ENCODE measurements at regions not wholly inside any gene's neighbourhood (a gene's known extent, or its start where the extent isn't known, plus 50 kb on each side); places are given as distances from the start of the nearest gene placed in this dataset.

DNA sequence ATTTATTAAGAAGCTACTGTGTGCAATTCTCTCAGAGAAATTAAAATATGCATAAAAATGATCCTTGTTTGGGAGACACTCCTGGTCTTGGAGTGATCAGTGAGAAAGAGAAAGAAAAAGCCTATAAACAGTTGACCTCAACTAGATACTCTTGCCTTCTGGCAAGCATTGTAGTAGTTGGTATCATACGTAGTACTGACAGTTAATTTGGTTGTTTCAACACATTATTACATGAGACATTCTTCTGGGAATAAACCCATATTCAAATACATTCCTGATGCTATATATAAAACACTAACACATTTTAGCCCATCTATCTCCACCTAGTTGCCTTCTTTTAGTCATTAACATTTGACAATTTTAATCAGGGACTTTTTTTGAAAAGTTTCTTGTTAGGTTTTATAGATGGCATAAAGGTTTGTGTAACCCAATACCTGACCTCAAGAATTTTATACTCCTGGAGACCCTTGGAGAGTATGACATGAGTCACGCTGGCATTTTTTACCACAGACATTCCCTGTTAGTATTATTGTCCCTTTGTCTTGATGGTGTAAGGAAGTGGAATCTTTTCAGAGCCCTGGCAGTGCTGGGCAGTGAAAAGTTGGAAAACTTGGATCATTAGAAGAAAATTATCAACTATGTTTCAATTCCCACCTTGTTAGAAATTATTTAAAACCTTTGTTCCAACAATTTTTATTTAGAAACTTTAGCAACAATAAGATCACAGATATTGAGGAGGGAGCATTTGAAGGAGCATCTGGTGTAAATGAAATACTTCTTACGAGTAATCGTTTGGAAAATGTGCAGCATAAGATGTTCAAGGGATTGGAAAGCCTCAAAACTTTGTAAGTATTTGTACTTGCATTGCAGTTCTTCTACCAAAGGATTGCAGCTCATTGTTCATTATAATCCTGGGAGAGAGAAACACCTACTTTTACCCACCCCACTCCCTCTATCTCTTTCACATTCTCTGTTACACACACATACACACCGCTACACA is 167.1 kb upstream of the PACRGL start:
- Histone ChIP-seq H4K20me1 (ENCODE audit: low read depth, low read length) (no peaks in the 10 kb centered on the region), H2AFZ (ENCODE audit: low read depth, low read length, severe bottlenecking) (no peak overlapping the region), H3K27me3 (ENCODE audit: low read length) (no peaks in the 10 kb centered on the region), H3K36me3 (ENCODE audit: low read length) (no peaks in the 10 kb centered on the region), H3K9me3 (ENCODE audit: insufficient read depth, low read length) (no peaks in the 10 kb centered on the region), H3F3A (ENCODE audit: insufficient read depth) (no peaks in the 10 kb centered on the region), H3K4me2 (ENCODE audit: low read depth, low read length, poor library complexity, severe bottlenecking) (no peak overlapping the region), H3K9me2 (replicated peaks; ENCODE audit: insufficient read depth, low read length) (no peaks in the 10 kb centered on the region), H3K9ac (ENCODE audit: low read length) (no peak overlapping the region), H3K4me3 (ENCODE audit: insufficient read depth, low read length, poor library complexity, severe bottlenecking) (no peak overlapping the region), H3K27ac (ENCODE audit: low read depth, low read length) (no peak overlapping the region), H3K79me2 (ENCODE audit: insufficient read depth, low read length) (no peaks in the 10 kb centered on the region)
- no peak for TF ChIP-seq EZH2phosphoT487 (conservative IDR thresholded peaks at IDR 0.05; ENCODE audit: low read length)
- TF ChIP-seq, protein P1, sequence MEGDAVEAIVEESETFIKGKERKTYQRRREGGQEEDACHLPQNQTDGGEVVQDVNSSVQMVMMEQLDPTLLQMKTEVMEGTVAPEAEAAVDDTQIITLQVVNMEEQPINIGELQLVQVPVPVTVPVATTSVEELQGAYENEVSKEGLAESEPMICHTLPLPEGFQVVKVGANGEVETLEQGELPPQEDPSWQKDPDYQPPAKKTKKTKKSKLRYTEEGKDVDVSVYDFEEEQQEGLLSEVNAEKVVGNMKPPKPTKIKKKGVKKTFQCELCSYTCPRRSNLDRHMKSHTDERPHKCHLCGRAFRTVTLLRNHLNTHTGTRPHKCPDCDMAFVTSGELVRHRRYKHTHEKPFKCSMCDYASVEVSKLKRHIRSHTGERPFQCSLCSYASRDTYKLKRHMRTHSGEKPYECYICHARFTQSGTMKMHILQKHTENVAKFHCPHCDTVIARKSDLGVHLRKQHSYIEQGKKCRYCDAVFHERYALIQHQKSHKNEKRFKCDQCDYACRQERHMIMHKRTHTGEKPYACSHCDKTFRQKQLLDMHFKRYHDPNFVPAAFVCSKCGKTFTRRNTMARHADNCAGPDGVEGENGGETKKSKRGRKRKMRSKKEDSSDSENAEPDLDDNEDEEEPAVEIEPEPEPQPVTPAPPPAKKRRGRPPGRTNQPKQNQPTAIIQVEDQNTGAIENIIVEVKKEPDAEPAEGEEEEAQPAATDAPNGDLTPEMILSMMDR (IDR thresholded peaks at IDR 0.05; ENCODE audit: insufficient read depth, low read length, poor library complexity, severe bottlenecking), result no peak

DNA sequence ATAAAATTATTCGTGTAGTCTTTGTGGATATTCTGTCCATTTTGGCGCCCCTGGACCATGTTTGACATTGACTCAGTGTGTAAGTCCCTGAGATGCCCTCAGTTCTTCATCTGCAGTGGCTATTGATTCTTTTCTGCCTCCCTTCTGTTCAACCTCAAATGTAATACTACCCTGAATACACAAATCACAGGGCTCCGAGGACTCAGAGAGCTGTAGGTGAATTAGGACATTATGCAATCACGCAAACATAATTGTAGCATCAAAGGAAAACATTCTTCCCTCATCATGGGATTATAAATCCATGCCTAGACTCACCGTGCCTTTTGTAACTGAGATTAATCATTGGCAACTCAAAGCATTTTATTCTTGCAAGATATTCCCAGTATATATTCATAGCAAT is 161.4 kb upstream of the PACRGL start:
- Histone ChIP-seq H3K9ac (ENCODE audit: low read length) (no peak overlapping the region), H3F3A (ENCODE audit: insufficient read depth) (no peaks in the 10 kb centered on the region), H2AFZ (ENCODE audit: low read depth, low read length, severe bottlenecking) (no peak overlapping the region), H3K4me2 (ENCODE audit: low read depth, low read length, poor library complexity, severe bottlenecking) (no peak overlapping the region), H3K79me2 (ENCODE audit: insufficient read depth, low read length) (no peaks in the 10 kb centered on the region), H4K20me1 (ENCODE audit: low read depth, low read length) (no peaks in the 10 kb centered on the region), H3K9me2 (replicated peaks; ENCODE audit: insufficient read depth, low read length) (no peaks in the 10 kb centered on the region), H3K36me3 (ENCODE audit: low read length) (no peaks in the 10 kb centered on the region), H3K27ac (ENCODE audit: low read depth, low read length) (no peak overlapping the region), H3K9me3 (ENCODE audit: insufficient read depth, low read length) (no peaks in the 10 kb centered on the region), H3K27me3 (ENCODE audit: low read length) (no peaks in the 10 kb centered on the region), H3K4me3 (ENCODE audit: insufficient read depth, low read length, poor library complexity, severe bottlenecking) (no peak overlapping the region)
- no peak for TF ChIP-seq EZH2phosphoT487 (conservative IDR thresholded peaks at IDR 0.05; ENCODE audit: low read length)
- TF ChIP-seq, protein P1 (IDR thresholded peaks at IDR 0.05; ENCODE audit: insufficient read depth, low read length, poor library complexity, severe bottlenecking), result no peak

DNA sequence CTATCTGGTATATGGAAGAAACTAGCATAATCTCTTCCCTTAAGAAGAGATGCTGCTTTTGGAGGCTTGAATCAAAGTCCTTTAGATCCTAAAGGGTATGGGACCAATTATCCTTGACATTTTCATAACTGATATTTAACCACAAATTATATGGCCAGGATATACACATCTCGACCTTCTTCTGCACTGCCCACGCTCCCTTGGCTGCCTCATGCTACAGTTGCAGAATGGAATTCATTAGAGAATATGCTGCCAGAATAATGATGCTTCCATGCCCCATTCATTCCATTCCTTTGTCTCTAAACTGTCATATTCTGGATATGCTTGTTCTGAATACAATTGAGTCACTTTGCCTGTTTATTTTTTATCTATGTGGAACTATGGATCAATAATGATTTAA is 157.1 kb upstream of the PACRGL start:
- H3K9me3 ChIP-seq (ENCODE audit: insufficient read depth, low read length), result no peaks in the 10 kb centered on the region
- no peaks in the 10 kb centered on the region for H3K9me2 ChIP-seq (replicated peaks; ENCODE audit: insufficient read depth, low read length)
- H3K9ac ChIP-seq (ENCODE audit: low read length), result no peak overlapping the region
- no peak overlapping the region for H3K4me2 ChIP-seq (ENCODE audit: low read depth, low read length, poor library complexity, severe bottlenecking)
- no peak overlapping the region for H3K4me3 ChIP-seq (ENCODE audit: insufficient read depth, low read length, poor library complexity, severe bottlenecking)
- no peaks in the 10 kb centered on the region for H4K20me1 ChIP-seq (ENCODE audit: low read depth, low read length)
- no peak for TF ChIP-seq EZH2phosphoT487 (conservative IDR thresholded peaks at IDR 0.05; ENCODE audit: low read length)
- TF ChIP-seq, protein P1 (IDR thresholded peaks at IDR 0.05; ENCODE audit: insufficient read depth, low read length, poor library complexity, severe bottlenecking), result no peak
- no peaks in the 10 kb centered on the region for H3K79me2 ChIP-seq (ENCODE audit: insufficient read depth, low read length)
- no peak overlapping the region for H2AFZ ChIP-seq (ENCODE audit: low read depth, low read length, severe bottlenecking)
- no peaks in the 10 kb centered on the region for H3K36me3 ChIP-seq (ENCODE audit: low read length)
- H3K27me3 ChIP-seq (ENCODE audit: low read length), result no peaks in the 10 kb centered on the region
- no peak overlapping the region for H3K27ac ChIP-seq (ENCODE audit: low read depth, low read length)
- no peaks in the 10 kb centered on the region for H3F3A ChIP-seq (ENCODE audit: insufficient read depth)
